DND-41 (cell line): ENCODE measurements at regions not wholly inside any gene's neighbourhood (a gene's known extent, or its start where the extent isn't known, plus 50 kb on each side); places are given as distances from the start of the nearest gene placed in this dataset.

ENCODE experiments used
- ATAC-seq: fragments of 200-7000 bp; cut with Tn5 transposase; 3 replicates; pipeline ENCODE4 v1.9.1; 2021; ENCODE audit warnings: low read depth; ENCODE audit not compliant: insufficient read depth
- DNase-seq: peaks from one replicate; pipeline ENCODE4 v3.0.0-alpha.2; 2020
- H2AFZ ChIP-seq: 2 replicates; pipeline ENCODE4 v1.6.0; 2012; ENCODE audit warnings: low read depth, low read length
- H3K27ac ChIP-seq: 2 replicates; pipeline ENCODE4 v1.5.1; 2012; ENCODE audit warnings: low read length, inconsistent platforms
- H3K27me3 ChIP-seq: fragments of 200-600 bp; sonication (generic); 2 replicates; pipeline ENCODE4 v1.6.0; 2012; ENCODE audit warnings: low read length, mild to moderate bottlenecking, inconsistent platforms; ENCODE audit not compliant: insufficient read depth, poor library complexity
- H3K36me3 ChIP-seq: 2 replicates; pipeline ENCODE4 v1.5.1; 2012; ENCODE audit warnings: low read length, inconsistent platforms; ENCODE audit not compliant: insufficient read depth
- H3K4me1 ChIP-seq: 2 replicates; pipeline ENCODE4 v1.5.1; 2012; ENCODE audit warnings: mild to moderate bottlenecking, low read length; ENCODE audit not compliant: insufficient read depth
- H3K4me2 ChIP-seq: 2 replicates; pipeline ENCODE4 v1.6.0; 2012; ENCODE audit warnings: mild to moderate bottlenecking, moderate library complexity, low read length, inconsistent platforms; ENCODE audit not compliant: insufficient read depth
- H3K4me3 ChIP-seq, 2 experiments: fragments of 200-600 bp in 1 of 2; shearing (Covaris generic) in 1 of 2; 2 replicates each; pipeline ENCODE4 v1.5.1; 2012 to 2016; ENCODE audit warnings: inconsistent platforms in 2 of 2, low read length in 2 of 2, mild to moderate bottlenecking in 2 of 2, low read depth in 1 of 2, moderate library complexity in 1 of 2
- H3K79me2 ChIP-seq: 2 replicates; pipeline ENCODE4 v1.6.0; 2012; ENCODE audit warnings: low read length, inconsistent platforms; ENCODE audit not compliant: insufficient read depth
- H3K9ac ChIP-seq: 2 replicates; pipeline ENCODE4 v1.6.0; 2012; ENCODE audit warnings: low read depth, mild to moderate bottlenecking, inconsistent platforms, low read length, moderate library complexity
- H3K9me3 ChIP-seq: 2 replicates; pipeline ENCODE4 v1.5.1; 2012; ENCODE audit warnings: low read length, moderate library complexity, mild to moderate bottlenecking, inconsistent platforms; ENCODE audit not compliant: insufficient read depth, severe bottlenecking
- H4K20me1 ChIP-seq: 2 replicates; pipeline ENCODE4 v1.6.0; 2012; ENCODE audit warnings: low read length; ENCODE audit not compliant: insufficient read depth
- CTCF ChIP-seq: IDR thresholded peaks from 2 replicates; pipeline ENCODE4 v1.5.1; 2012; ENCODE audit warnings: borderline replicate concordance, low read length, moderate library complexity, mild to moderate bottlenecking; ENCODE audit not compliant: poor library complexity, severe bottlenecking; ENCODE audit errors: extremely low read depth
- EZH2 ChIP-seq: IDR thresholded peaks from 3 replicates; pipeline ENCODE4 v1.6.1; 2012; ENCODE audit warnings: borderline replicate concordance, low read depth, mild to moderate bottlenecking, moderate library complexity, low read length, inconsistent platforms; ENCODE audit not compliant: severe bottlenecking

GRCh38 chr2:128809259-128809636 lies 490.6 kb upstream of the HS6ST1 start:
- DNase-seq (no peak), ATAC-seq (no peak)
- TF ChIP-seq EZH2, result no peak
- no peak for TF ChIP-seq CTCF
- Histone ChIP-seq H2AFZ (no peak overlapping the region), H4K20me1 (no peaks in the 10 kb centered on the region), H3K4me2 (no peak overlapping the region), H3K79me2 (no peaks in the 10 kb centered on the region), H3K4me1 (no peaks in the 10 kb centered on the region), H3K27me3 (peaks cover 10% of the 10 kb centered on the region), H3K9ac (no peak overlapping the region), H3K9me3 (peaks cover 8% of the 10 kb centered on the region), H3K36me3 (no peaks in the 10 kb centered on the region), H3K4me3 (no peak overlapping the region), H3K27ac (no peak overlapping the region)

GRCh38 chr2:128809880-128810279 lies 491.2 kb upstream of the HS6ST1 start:
- Histone ChIP-seq H3K79me2 (no peaks in the 10 kb centered on the region), H3K4me3 (no peak overlapping the region), H4K20me1 (no peaks in the 10 kb centered on the region), H3K36me3 (no peaks in the 10 kb centered on the region), H3K4me2 (no peak overlapping the region), H3K4me1 (no peaks in the 10 kb centered on the region), H3K9ac (no peak overlapping the region), H3K9me3 (peaks cover 8% of the 10 kb centered on the region), H3K27ac (no peak overlapping the region), H3K27me3 (peaks cover 10% of the 10 kb centered on the region), H2AFZ (no peak overlapping the region)
- DNase-seq (no peak), ATAC-seq (no peak)
- TF ChIP-seq EZH2, result no peak
- no peak for TF ChIP-seq CTCF

- H3K79me2 ChIP-seq, result no peaks in the 10 kb centered on the region
- H3K9me3 ChIP-seq, result peaks cover 8% of the 10 kb centered on the region
- no peak for TF ChIP-seq CTCF
- TF ChIP-seq EZH2, result no peak
- H3K27me3 ChIP-seq, result no peaks in the 10 kb centered on the region
- no peaks in the 10 kb centered on the region for H4K20me1 ChIP-seq
- no peaks in the 10 kb centered on the region for H3K4me1 ChIP-seq
- ATAC-seq, result no peak
- no peak for DNase-seq
- no peaks in the 10 kb centered on the region for H3K36me3 ChIP-seq
- H3K9ac ChIP-seq, result no peak overlapping the region
- H3K4me2 ChIP-seq, result no peak overlapping the region
- H3K27ac ChIP-seq, result no peak overlapping the region
- no peak overlapping the region for H3K4me3 ChIP-seq
- H2AFZ ChIP-seq, result no peak overlapping the region
These were observed 493.7 kb upstream of the HS6ST1 start for GRCh38 chr2:128812183-128812940.
